ENCODE measurements at regions not wholly inside any gene's neighbourhood (a gene's known extent, or its start where the extent isn't known, plus 50 kb on each side); places are given as distances from the start of the nearest gene placed in this dataset.

- Histone ChIP-seq H3K4me2 (ENCODE audit: low read length) (no peak overlapping the region), H3K4me1 (ENCODE audit: low read length) (peaks cover 5% of the 10 kb centered on the region), H3K27me3 (ENCODE audit: low read depth, low read length) (no peaks in the 10 kb centered on the region), H3K27ac (ENCODE audit: low read length) (no peak overlapping the region), H3K9ac (ENCODE audit: low read length) (no peak overlapping the region), H3K9me3 (ENCODE audit: insufficient read depth, low read length) (no peaks in the 10 kb centered on the region), H4K20me1 (ENCODE audit: insufficient read depth, low read length) (no peaks in the 10 kb centered on the region), H3K36me3 (replicated peaks; ENCODE audit: low read depth, low read length) (no peaks in the 10 kb centered on the region), H3K79me2 (ENCODE audit: low read length) (no peaks in the 10 kb centered on the region), H2AFZ (ENCODE audit: low read depth, low read length) (no peak overlapping the region), H3K4me3 (ENCODE audit: low read length) (no peak overlapping the region)
- TF ChIP-seq CTCF (IDR thresholded peaks at IDR 0.05; ENCODE audit: low read depth, low read length), result no peak
- TF ChIP-seq EZH2phosphoT487 (IDR thresholded peaks at IDR 0.05; ENCODE audit: low read depth), result no peak
Measured at GRCh38 chr5:104189031-104189430, 626.4 kb upstream of the NUDT12 start.

DNA sequence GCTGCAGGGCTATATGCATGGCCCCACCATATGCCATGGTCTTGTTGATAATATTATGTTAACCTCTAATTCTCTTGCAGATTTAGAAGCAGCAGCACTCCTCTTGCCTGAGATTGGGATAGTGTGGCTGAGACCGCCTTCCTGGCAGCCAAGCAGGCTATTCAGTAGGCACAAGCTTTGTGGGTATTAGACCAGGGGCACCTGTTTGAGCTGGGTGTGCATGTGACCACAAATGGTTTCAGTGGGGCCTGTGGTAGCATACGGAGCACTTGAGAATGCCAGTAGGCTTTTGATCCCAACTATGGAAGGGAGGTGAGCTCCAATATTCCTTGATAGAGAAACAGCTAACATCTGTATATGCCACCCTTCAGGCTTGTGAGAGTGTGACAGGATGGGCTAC lies 625.1 kb upstream of the NUDT12 start:
- Histone ChIP-seq H3K4me1 (ENCODE audit: low read length) (peaks cover 5% of the 10 kb centered on the region), H4K20me1 (ENCODE audit: insufficient read depth, low read length) (no peaks in the 10 kb centered on the region), H3K4me2 (ENCODE audit: low read length) (no peak overlapping the region), H3K9me3 (ENCODE audit: insufficient read depth, low read length) (no peaks in the 10 kb centered on the region), H3K9ac (ENCODE audit: low read length) (no peak overlapping the region), H3K27ac (ENCODE audit: low read length) (no peak overlapping the region), H3K27me3 (ENCODE audit: low read depth, low read length) (no peaks in the 10 kb centered on the region), H3K36me3 (replicated peaks; ENCODE audit: low read depth, low read length) (no peaks in the 10 kb centered on the region), H3K4me3 (ENCODE audit: low read length) (no peak overlapping the region), H3K79me2 (ENCODE audit: low read length) (no peaks in the 10 kb centered on the region), H2AFZ (ENCODE audit: low read depth, low read length) (no peak overlapping the region)
- no peak for TF ChIP-seq EZH2phosphoT487 (IDR thresholded peaks at IDR 0.05; ENCODE audit: low read depth)
- TF ChIP-seq CTCF (IDR thresholded peaks at IDR 0.05; ENCODE audit: low read depth, low read length), result no peak

DNA sequence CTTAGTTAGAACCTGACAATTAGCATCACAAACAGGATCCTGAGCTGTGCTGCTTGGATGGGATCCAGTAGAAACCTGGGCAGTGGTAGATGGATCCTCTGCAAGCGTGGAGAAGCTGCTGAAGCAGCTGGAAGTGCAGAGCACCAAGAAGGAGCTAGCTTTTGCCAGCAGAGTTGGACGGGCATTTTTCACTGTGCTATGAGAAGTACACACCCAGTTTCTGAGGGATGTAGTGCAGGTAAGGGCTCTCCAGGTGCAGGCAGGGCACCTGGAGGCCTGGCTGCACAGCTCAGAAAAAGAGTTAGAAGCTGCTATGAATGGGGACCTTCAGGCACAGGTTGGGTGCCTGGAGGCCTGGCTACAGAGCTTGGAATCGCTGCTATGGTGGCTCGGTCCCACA lies 623.9 kb upstream of the NUDT12 start:
- Histone ChIP-seq H3K27ac (ENCODE audit: low read length) (no peak overlapping the region), H4K20me1 (ENCODE audit: insufficient read depth, low read length) (no peaks in the 10 kb centered on the region), H3K9ac (ENCODE audit: low read length) (no peak overlapping the region), H2AFZ (ENCODE audit: low read depth, low read length) (no peak overlapping the region), H3K27me3 (ENCODE audit: low read depth, low read length) (no peaks in the 10 kb centered on the region), H3K4me2 (ENCODE audit: low read length) (no peak overlapping the region), H3K4me3 (ENCODE audit: low read length) (no peak overlapping the region), H3K4me1 (ENCODE audit: low read length) (peaks cover 5% of the 10 kb centered on the region), H3K36me3 (replicated peaks; ENCODE audit: low read depth, low read length) (no peaks in the 10 kb centered on the region), H3K9me3 (ENCODE audit: insufficient read depth, low read length) (no peaks in the 10 kb centered on the region), H3K79me2 (ENCODE audit: low read length) (no peaks in the 10 kb centered on the region)
- TF ChIP-seq EZH2phosphoT487 (IDR thresholded peaks at IDR 0.05; ENCODE audit: low read depth), result no peak
- no peak for TF ChIP-seq CTCF (IDR thresholded peaks at IDR 0.05; ENCODE audit: low read depth, low read length)

DNA sequence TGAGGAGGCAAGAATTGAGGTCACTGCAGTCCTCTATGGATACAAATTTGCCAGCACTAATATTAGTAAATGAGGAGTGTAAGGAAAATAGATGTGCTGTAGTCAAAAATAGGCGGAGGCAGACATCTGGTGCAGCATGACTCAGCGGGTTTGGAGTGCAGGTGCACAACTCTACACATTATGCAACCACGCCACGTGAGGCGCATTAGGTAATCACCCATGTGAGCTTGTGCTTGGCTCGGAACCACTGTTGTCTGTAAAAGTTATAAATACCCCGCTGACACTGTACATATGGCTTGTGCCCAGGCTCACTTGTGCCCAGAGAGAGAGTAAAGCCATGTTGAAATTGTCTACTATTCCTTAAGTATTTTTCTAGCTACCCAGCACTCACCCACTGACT lies 623.5 kb upstream of the NUDT12 start:
- H3K27ac ChIP-seq (ENCODE audit: low read length), result no peak overlapping the region
- H3K4me1 ChIP-seq (ENCODE audit: low read length), result peaks cover 5% of the 10 kb centered on the region
- H3K4me3 ChIP-seq (ENCODE audit: low read length), result no peak overlapping the region
- no peaks in the 10 kb centered on the region for H3K36me3 ChIP-seq (replicated peaks; ENCODE audit: low read depth, low read length)
- no peak overlapping the region for H2AFZ ChIP-seq (ENCODE audit: low read depth, low read length)
- TF ChIP-seq CTCF (IDR thresholded peaks at IDR 0.05; ENCODE audit: low read depth, low read length) (no peak), EZH2phosphoT487 (IDR thresholded peaks at IDR 0.05; ENCODE audit: low read depth) (no peak)
- H3K4me2 ChIP-seq (ENCODE audit: low read length), result no peak overlapping the region
- H3K27me3 ChIP-seq (ENCODE audit: low read depth, low read length), result no peaks in the 10 kb centered on the region
- no peaks in the 10 kb centered on the region for H3K79me2 ChIP-seq (ENCODE audit: low read length)
- H3K9ac ChIP-seq (ENCODE audit: low read length), result no peak overlapping the region
- no peaks in the 10 kb centered on the region for H4K20me1 ChIP-seq (ENCODE audit: insufficient read depth, low read length)
- no peaks in the 10 kb centered on the region for H3K9me3 ChIP-seq (ENCODE audit: insufficient read depth, low read length)
